Karpas-422 (cell line): ENCODE measurements at regions not wholly inside any gene's neighbourhood (a gene's known extent, or its start where the extent isn't known, plus 50 kb on each side); places are given as distances from the start of the nearest gene placed in this dataset.

Experiments used
- DNase-seq: peaks from one replicate; pipeline ENCODE4 v3.0.0-alpha.2; 2015
- H2AFZ ChIP-seq: fragments of 200-600 bp; sonication (generic); 2 replicates; pipeline ENCODE4 v1.6.1; 2014; ENCODE audit warnings: antibody characterized with exemption, low read length, mixed read lengths
- H3K27ac ChIP-seq: fragments of 200-600 bp; sonication (generic); 2 replicates; pipeline ENCODE4 v1.5.1; 2014; ENCODE audit warnings: mild to moderate bottlenecking, low read length, moderate library complexity
- H3K27me3 ChIP-seq: fragments of 200-600 bp; sonication (generic); 2 replicates; pipeline ENCODE4 v1.6.1; 2014; ENCODE audit warnings: low read length, mixed read lengths
- H3K36me3 ChIP-seq: fragments of 200-600 bp; sonication (generic); 2 replicates; pipeline ENCODE4 v1.6.1; 2014; ENCODE audit warnings: low read length, mixed read lengths; ENCODE audit not compliant: insufficient read depth
- H3K4me1 ChIP-seq: fragments of 200-600 bp; sonication (generic); 2 replicates; pipeline ENCODE4 v1.6.1; 2014; ENCODE audit warnings: mild to moderate bottlenecking, low read length, mixed read lengths
- H3K4me2 ChIP-seq: fragments of 200-600 bp; sonication (generic); 2 replicates; pipeline ENCODE4 v1.6.1; 2014; ENCODE audit warnings: low read length, low read depth, mild to moderate bottlenecking; ENCODE audit not compliant: poor library complexity, severe bottlenecking
- H3K4me3 ChIP-seq: fragments of 200-600 bp; sonication (generic); 2 replicates; pipeline ENCODE4 v1.5.1; 2014; ENCODE audit warnings: mild to moderate bottlenecking, antibody characterized with exemption, low read length, mixed read lengths
- H3K79me2 ChIP-seq: fragments of 200-600 bp; sonication (generic); 2 replicates; pipeline ENCODE4 v1.6.1; 2014; ENCODE audit warnings: mild to moderate bottlenecking, low read length, mixed read lengths
- H3K9ac ChIP-seq: fragments of 200-600 bp; sonication (generic); 2 replicates; pipeline ENCODE4 v1.6.0; 2014; ENCODE audit warnings: low read length
- H3K9me2 ChIP-seq: fragments of 200-600 bp; sonication (generic), shearing (Covaris generic); replicated peaks from 2 replicates; pipeline ENCODE4 v1.6.0; 2014; ENCODE audit warnings: mild to moderate bottlenecking, low read length, moderate library complexity; ENCODE audit not compliant: insufficient read depth
- H3K9me3 ChIP-seq: fragments of 300-700, 200-600 bp; sonication (generic); 2 replicates; pipeline ENCODE4 v1.6.1; 2014; ENCODE audit warnings: low read length, mixed read lengths
- H4K20me1 ChIP-seq: fragments of 200-600 bp; sonication (generic); 2 replicates; pipeline ENCODE4 v1.6.1; 2014; ENCODE audit warnings: mild to moderate bottlenecking, antibody characterized with exemption, low read length, low read depth; ENCODE audit not compliant: insufficient read depth

GRCh38 chr5:24289582-24290335 lies 355.0 kb downstream of the CDH10 start:
- Histone ChIP-seq H3K27me3 (no peaks in the 10 kb centered on the region), H3K4me3 (no peak overlapping the region), H3K9me2 (no peaks in the 10 kb centered on the region), H3K4me2 (no peak overlapping the region), H3K9me3 (peaks cover 15% of the 10 kb centered on the region), H3K27ac (no peak overlapping the region), H4K20me1 (no peaks in the 10 kb centered on the region), H3K79me2 (no peaks in the 10 kb centered on the region), H3K9ac (no peak overlapping the region), H2AFZ (no peak overlapping the region), H3K36me3 (no peaks in the 10 kb centered on the region), H3K4me1 (no peaks in the 10 kb centered on the region)
- no peak for DNase-seq

- Histone ChIP-seq H3K4me3 (no peak overlapping the region), H3K27ac (no peak overlapping the region), H3K9me2 (no peaks in the 10 kb centered on the region), H3K27me3 (no peaks in the 10 kb centered on the region), H3K4me1 (no peaks in the 10 kb centered on the region), H3K9ac (no peak overlapping the region), H3K9me3 (peaks cover 15% of the 10 kb centered on the region), H2AFZ (no peak overlapping the region), H3K36me3 (no peaks in the 10 kb centered on the region), H4K20me1 (no peaks in the 10 kb centered on the region), H3K4me2 (no peak overlapping the region), H3K79me2 (no peaks in the 10 kb centered on the region)
- DNase-seq = no peak
Measured at GRCh38 chr5:24290536-24290935, 354.2 kb downstream of the CDH10 start.

GRCh38 chr5:24291916-24292315 lies 352.9 kb downstream of the CDH10 start:
- no peaks in the 10 kb centered on the region for H3K36me3 ChIP-seq
- DNase-seq = no peak
- H3K27ac ChIP-seq = no peak overlapping the region
- no peaks in the 10 kb centered on the region for H3K4me1 ChIP-seq
- H3K27me3 ChIP-seq = no peaks in the 10 kb centered on the region
- no peak overlapping the region for H3K9ac ChIP-seq
- H3K9me2 ChIP-seq = no peaks in the 10 kb centered on the region
- no peaks in the 10 kb centered on the region for H4K20me1 ChIP-seq
- no peaks in the 10 kb centered on the region for H3K79me2 ChIP-seq
- H3K4me3 ChIP-seq = no peak overlapping the region
- H2AFZ ChIP-seq = no peak overlapping the region
- no peak overlapping the region for H3K4me2 ChIP-seq
- H3K9me3 ChIP-seq = peaks cover 22% of the 10 kb centered on the region

- Histone ChIP-seq H4K20me1 (no peaks in the 10 kb centered on the region), H3K9me3 (peaks cover 21% of the 10 kb centered on the region), H3K27ac (no peak overlapping the region), H3K4me3 (no peak overlapping the region), H3K4me1 (no peaks in the 10 kb centered on the region), H3K4me2 (no peak overlapping the region), H3K36me3 (no peaks in the 10 kb centered on the region), H2AFZ (no peak overlapping the region), H3K9ac (no peak overlapping the region), H3K9me2 (no peaks in the 10 kb centered on the region), H3K79me2 (no peaks in the 10 kb centered on the region), H3K27me3 (no peaks in the 10 kb centered on the region)
- DNase-seq = no peak
Measured at GRCh38 chr5:24294333-24294732, 350.4 kb downstream of the CDH10 start.

GRCh38 chr5:24314106-24314505 lies 330.7 kb downstream of the CDH10 start:
- Histone ChIP-seq H3K9me3 (no peaks in the 10 kb centered on the region; the same call in none of the 2 replicates), H3K4me3 (no peak overlapping the region), H3K27ac (no peak overlapping the region), H3K9me2 (no peaks in the 10 kb centered on the region), H4K20me1 (no peaks in the 10 kb centered on the region), H3K79me2 (no peaks in the 10 kb centered on the region), H3K27me3 (no peaks in the 10 kb centered on the region), H3K9ac (no peak overlapping the region), H3K4me2 (no peak overlapping the region), H3K36me3 (no peaks in the 10 kb centered on the region), H3K4me1 (no peaks in the 10 kb centered on the region), H2AFZ (no peak overlapping the region)
- no peak for DNase-seq

GRCh38 chr5:24320643-24321042 lies 324.1 kb downstream of the CDH10 start:
- no peak overlapping the region for H2AFZ ChIP-seq
- peaks cover 12% of the 10 kb centered on the region; the same call in 1 of the 2 replicates for H3K9me3 ChIP-seq
- H3K27ac ChIP-seq = no peak overlapping the region
- no peaks in the 10 kb centered on the region for H3K27me3 ChIP-seq
- no peak for DNase-seq
- no peaks in the 10 kb centered on the region for H3K79me2 ChIP-seq
- no peaks in the 10 kb centered on the region for H4K20me1 ChIP-seq
- no peaks in the 10 kb centered on the region for H3K36me3 ChIP-seq
- H3K4me2 ChIP-seq = no peak overlapping the region
- no peak overlapping the region for H3K9ac ChIP-seq
- no peaks in the 10 kb centered on the region; the same call in 1 of the 2 replicates for H3K9me2 ChIP-seq
- no peak overlapping the region for H3K4me3 ChIP-seq
- no peaks in the 10 kb centered on the region for H3K4me1 ChIP-seq

- Histone ChIP-seq H3K9ac (no peak overlapping the region), H3K4me2 (no peak overlapping the region), H3K4me3 (no peak overlapping the region), H3K9me3 (peaks cover 15% of the 10 kb centered on the region), H3K4me1 (no peaks in the 10 kb centered on the region), H3K9me2 (no peaks in the 10 kb centered on the region; the same call in 1 of the 2 replicates), H3K79me2 (no peaks in the 10 kb centered on the region), H3K27ac (no peak overlapping the region), H2AFZ (no peak overlapping the region), H3K36me3 (no peaks in the 10 kb centered on the region), H4K20me1 (no peaks in the 10 kb centered on the region), H3K27me3 (no peaks in the 10 kb centered on the region)
- no peak for DNase-seq
Measured at GRCh38 chr5:24325306-24325832, 319.4 kb downstream of the CDH10 start.

GRCh38 chr5:24331531-24331930 lies 313.2 kb downstream of the CDH10 start:
- H3K36me3 ChIP-seq = no peaks in the 10 kb centered on the region
- no peaks in the 10 kb centered on the region for H3K27me3 ChIP-seq
- peaks cover 3% of the 10 kb centered on the region; the same call in 1 of the 2 replicates for H3K9me3 ChIP-seq
- no peak overlapping the region for H3K4me2 ChIP-seq
- H2AFZ ChIP-seq = no peak overlapping the region
- no peak for DNase-seq
- no peaks in the 10 kb centered on the region for H3K4me1 ChIP-seq
- H3K4me3 ChIP-seq = no peak overlapping the region
- H4K20me1 ChIP-seq = no peaks in the 10 kb centered on the region
- H3K9me2 ChIP-seq = no peaks in the 10 kb centered on the region
- no peaks in the 10 kb centered on the region for H3K79me2 ChIP-seq
- no peak overlapping the region for H3K27ac ChIP-seq
- no peak overlapping the region for H3K9ac ChIP-seq
